ENCODE measurements at regions not wholly inside any gene's neighbourhood (a gene's known extent, or its start where the extent isn't known, plus 50 kb on each side); places are given as distances from the start of the nearest gene placed in this dataset.
A peak's percentile ranks its signal among the peaks of the same experiment; 100 is the strongest.

GRCh38 chr3:59426821-59427565 lies 377.2 kb upstream of the CFAP20DC start:
- Mint-ChIP-seq H3K4me1 (peaks cover 48% of the 10 kb centered on the region), H3K4me3 (peak overlapping the region; percentile 3), H3K27ac (peak overlapping the region; percentile 61), H3K9me3 (ENCODE audit: low read depth) (no peaks in the 10 kb centered on the region), H3K27me3 (peaks cover 2% of the 10 kb centered on the region), H3K36me3 (peaks cover 2% of the 10 kb centered on the region)
- CTCF ChIA-PET, result interaction anchor here (1.2 to 2.0 kb wide), 4 partner anchors 22 to 114 kb away, joined by 3 to 5 read pairs (median 4); no protein-coding TSS in a partner anchor
- DNase-seq (no peak), ATAC-seq (peak; percentile 46)

GRCh38 chr3:59425942-59426341 lies 376.1 kb upstream of the CFAP20DC start:
- peaks cover 48% of the 10 kb centered on the region for H3K4me1 Mint-ChIP-seq
- peaks cover 2% of the 10 kb centered on the region for H3K27me3 Mint-ChIP-seq
- ATAC-seq (peak; percentile 40), DNase-seq (peak; percentile 54)
- CTCF ChIA-PET, result interaction anchor here (1.0 to 2.0 kb wide), 6 partner anchors 9 to 37 kb away, joined by 3 to 6 read pairs (median 4); no protein-coding TSS in a partner anchor
- no peak overlapping the region for H3K27ac Mint-ChIP-seq
- H3K9me3 Mint-ChIP-seq (ENCODE audit: low read depth), result no peaks in the 10 kb centered on the region
- no peak overlapping the region for H3K4me3 Mint-ChIP-seq
- peaks cover 4% of the 10 kb centered on the region for H3K36me3 Mint-ChIP-seq

GRCh38 chr3:59425371-59425770 lies 375.5 kb upstream of the CFAP20DC start:
- Mint-ChIP-seq H3K27me3 (peaks cover 2% of the 10 kb centered on the region), H3K36me3 (peaks cover 4% of the 10 kb centered on the region), H3K9me3 (ENCODE audit: low read depth) (no peaks in the 10 kb centered on the region), H3K4me1 (peaks cover 48% of the 10 kb centered on the region), H3K4me3 (no peak overlapping the region), H3K27ac (no peak overlapping the region)
- ATAC-seq (no peak), DNase-seq (no peak)
- CTCF ChIA-PET, result interaction anchor here (1.0 to 1.5 kb wide), 6 partner anchors 8 to 39 kb away, joined by 3 to 6 read pairs (median 3); no protein-coding TSS in a partner anchor

- peak; percentile 45 for DNase-seq
- CTCF ChIA-PET, result interaction anchor here (1.0 to 1.5 kb wide), 5 partner anchors 12 to 111 kb away, joined by 3 to 6 read pairs (median 3); no protein-coding TSS in a partner anchor
- Mint-ChIP-seq H3K27ac (peak overlapping the region; percentile 7), H3K4me3 (no peak overlapping the region), H3K27me3 (peaks cover 2% of the 10 kb centered on the region), H3K9me3 (ENCODE audit: low read depth) (no peaks in the 10 kb centered on the region), H3K36me3 (peaks cover 4% of the 10 kb centered on the region), H3K4me1 (peaks cover 48% of the 10 kb centered on the region)
- peak; percentile 62 for ATAC-seq
Observed at GRCh38 chr3:59424268-59425010, 374.6 kb upstream of the CFAP20DC start.

GRCh38 chr3:59423707-59424106 lies 373.9 kb upstream of the CFAP20DC start:
- H3K27ac Mint-ChIP-seq, result no peak overlapping the region
- CTCF ChIA-PET, result interaction anchor here (1.0 to 1.2 kb wide), 2 partner anchors 11 to 110 kb away, joined by 3 read pairs; no protein-coding TSS in a partner anchor
- H3K27me3 Mint-ChIP-seq, result no peaks in the 10 kb centered on the region
- no peak for ATAC-seq
- peaks cover 4% of the 10 kb centered on the region for H3K36me3 Mint-ChIP-seq
- no peak overlapping the region for H3K4me3 Mint-ChIP-seq
- no peaks in the 10 kb centered on the region for H3K9me3 Mint-ChIP-seq (ENCODE audit: low read depth)
- no peak for DNase-seq
- H3K4me1 Mint-ChIP-seq, result peaks cover 48% of the 10 kb centered on the region

GRCh38 chr3:59422312-59422711 lies 372.5 kb upstream of the CFAP20DC start:
- CTCF ChIA-PET, result no interaction called here
- ATAC-seq (peak; percentile 34), DNase-seq (no peak)
- Mint-ChIP-seq H3K9me3 (ENCODE audit: low read depth) (no peaks in the 10 kb centered on the region), H3K27ac (no peak overlapping the region), H3K4me1 (peaks cover 38% of the 10 kb centered on the region), H3K36me3 (peaks cover 2% of the 10 kb centered on the region), H3K27me3 (no peaks in the 10 kb centered on the region), H3K4me3 (no peak overlapping the region)

GRCh38 chr3:59418836-59419235 lies 369.0 kb upstream of the CFAP20DC start:
- Mint-ChIP-seq H3K4me3 (no peak overlapping the region), H3K9me3 (ENCODE audit: low read depth) (peaks cover 3% of the 10 kb centered on the region), H3K27me3 (no peaks in the 10 kb centered on the region), H3K27ac (no peak overlapping the region), H3K36me3 (peaks cover 2% of the 10 kb centered on the region), H3K4me1 (peaks cover 8% of the 10 kb centered on the region)
- CTCF ChIA-PET, result interaction anchor here (1.3 to 1.9 kb wide), 2 partner anchors 13 to 16 kb away, joined by 4 to 5 read pairs; no protein-coding TSS in a partner anchor
- no peak for DNase-seq
- ATAC-seq, result no peak

- Mint-ChIP-seq H3K4me1 (peaks cover 8% of the 10 kb centered on the region), H3K27me3 (no peaks in the 10 kb centered on the region), H3K27ac (no peak overlapping the region), H3K9me3 (ENCODE audit: low read depth) (peaks cover 3% of the 10 kb centered on the region), H3K4me3 (no peak overlapping the region), H3K36me3 (no peaks in the 10 kb centered on the region)
- CTCF ChIA-PET, result interaction anchor here (0.7 to 1.1 kb wide), 2 partner anchors 9 to 12 kb away, joined by 3 read pairs; no protein-coding TSS in a partner anchor
- DNase-seq (no peak), ATAC-seq (no peak)
Observed at GRCh38 chr3:59412516-59412915, 362.7 kb upstream of the CFAP20DC start.

- H3K27ac Mint-ChIP-seq, result no peak overlapping the region
- no peaks in the 10 kb centered on the region for H3K27me3 Mint-ChIP-seq
- H3K9me3 Mint-ChIP-seq (ENCODE audit: low read depth), result peaks cover 3% of the 10 kb centered on the region
- DNase-seq, result no peak
- no peak for ATAC-seq
- no peaks in the 10 kb centered on the region for H3K36me3 Mint-ChIP-seq
- CTCF ChIA-PET, result no interaction called here
- peaks cover 13% of the 10 kb centered on the region for H3K4me1 Mint-ChIP-seq
- H3K4me3 Mint-ChIP-seq, result no peak overlapping the region
Observed at GRCh38 chr3:59411694-59412093, 361.9 kb upstream of the CFAP20DC start.

- CTCF ChIA-PET, result no interaction called here
- ATAC-seq (no peak), DNase-seq (no peak)
- Mint-ChIP-seq H3K4me3 (no peak overlapping the region), H3K36me3 (no peaks in the 10 kb centered on the region), H3K4me1 (peaks cover 16% of the 10 kb centered on the region), H3K9me3 (ENCODE audit: low read depth) (peaks cover 3% of the 10 kb centered on the region), H3K27me3 (no peaks in the 10 kb centered on the region), H3K27ac (no peak overlapping the region)
Observed at GRCh38 chr3:59411186-59411585, 361.4 kb upstream of the CFAP20DC start.

GRCh38 chr3:59408047-59408624 lies 358.3 kb upstream of the CFAP20DC start:
- no peak for DNase-seq
- H3K27me3 Mint-ChIP-seq, result no peaks in the 10 kb centered on the region
- H3K9me3 Mint-ChIP-seq (ENCODE audit: low read depth), result no peaks in the 10 kb centered on the region
- CTCF ChIA-PET, result no interaction called here
- peaks cover 16% of the 10 kb centered on the region for H3K4me1 Mint-ChIP-seq
- H3K27ac Mint-ChIP-seq, result no peak overlapping the region
- H3K36me3 Mint-ChIP-seq, result no peaks in the 10 kb centered on the region
- H3K4me3 Mint-ChIP-seq, result no peak overlapping the region
- no peak for ATAC-seq

GRCh38 chr3:59407425-59407824 lies 357.6 kb upstream of the CFAP20DC start:
- H3K36me3 Mint-ChIP-seq, result no peaks in the 10 kb centered on the region
- no peak overlapping the region for H3K27ac Mint-ChIP-seq
- H3K9me3 Mint-ChIP-seq (ENCODE audit: low read depth), result no peaks in the 10 kb centered on the region
- CTCF ChIA-PET, result no interaction called here
- H3K27me3 Mint-ChIP-seq, result peaks cover 1% of the 10 kb centered on the region
- no peak overlapping the region for H3K4me3 Mint-ChIP-seq
- peaks cover 16% of the 10 kb centered on the region for H3K4me1 Mint-ChIP-seq
- DNase-seq, result no peak
- no peak for ATAC-seq

GRCh38 chr3:59406943-59407342 lies 357.1 kb upstream of the CFAP20DC start:
- peaks cover 16% of the 10 kb centered on the region for H3K4me1 Mint-ChIP-seq
- no peak overlapping the region for H3K4me3 Mint-ChIP-seq
- ATAC-seq, result peak; percentile 47
- H3K9me3 Mint-ChIP-seq (ENCODE audit: low read depth), result no peaks in the 10 kb centered on the region
- no peak for DNase-seq
- peaks cover 2% of the 10 kb centered on the region for H3K27me3 Mint-ChIP-seq
- CTCF ChIA-PET, result interaction anchor here (1.3 kb wide), 1 partner anchor 11 kb away, joined by 5 read pairs; no protein-coding TSS in a partner anchor
- H3K36me3 Mint-ChIP-seq, result no peaks in the 10 kb centered on the region
- H3K27ac Mint-ChIP-seq, result no peak overlapping the region
